GM23338 (cell line): ENCODE measurements at regions not wholly inside any gene's neighbourhood (a gene's known extent, or its start where the extent isn't known, plus 50 kb on each side); places are given as distances from the start of the nearest gene placed in this dataset.

ENCODE experiments used
- ATAC-seq: fragments of 200-7000 bp; cut with Tn5 transposase; 3 replicates; pipeline ENCODE4 v1.9.1; 2020
- DNase-seq: peaks from one replicate; pipeline ENCODE4 v3.0.0-alpha.2; 2015; ENCODE audit warnings: low spot score
- H2AFZ ChIP-seq: fragments of 200-600 bp; sonication (generic); 2 replicates; pipeline ENCODE4 v1.8.0; 2016; ENCODE audit warnings: antibody characterized with exemption, mild to moderate bottlenecking, moderate library complexity
- H3F3A ChIP-seq: fragments of 200-600 bp; sonication (generic); replicated peaks from 2 replicates; pipeline ENCODE4 v1.8.0; 2017; ENCODE audit warnings: antibody characterized with exemption, mixed run types, low read depth
- H3K27ac ChIP-seq: fragments of 200-600 bp; sonication (generic); 2 replicates; pipeline ENCODE4 v1.6.1; 2016; ENCODE audit warnings: low read depth
- H3K27me3 ChIP-seq: fragments of 200-600 bp; sonication (generic); 2 replicates; pipeline ENCODE4 v1.8.0; 2016; ENCODE audit warnings: mild to moderate bottlenecking, mixed run types, moderate library complexity; ENCODE audit not compliant: insufficient read depth
- H3K36me3 ChIP-seq: fragments of 200-600 bp; sonication (generic); 2 replicates; pipeline ENCODE4 v1.8.0; 2016; ENCODE audit warnings: mild to moderate bottlenecking; ENCODE audit not compliant: insufficient read depth
- H3K4me1 ChIP-seq: fragments of 200-600 bp; sonication (generic); 2 replicates; pipeline ENCODE4 v1.8.0; 2016; ENCODE audit warnings: mild to moderate bottlenecking, moderate library complexity; ENCODE audit not compliant: insufficient read depth
- H3K4me2 ChIP-seq: fragments of 200-600 bp; sonication (generic); 2 replicates; pipeline ENCODE4 v1.7.1; 2017; ENCODE audit warnings: mixed run types
- H3K4me3 ChIP-seq: fragments of 200-600 bp; sonication (generic); 2 replicates; pipeline ENCODE4 v1.6.1; 2016; ENCODE audit warnings: mixed run types
- H3K79me2 ChIP-seq: fragments of 200-600 bp; sonication (generic); replicated peaks from 2 replicates; pipeline ENCODE4 v1.8.0; 2017; ENCODE audit warnings: mild to moderate bottlenecking; ENCODE audit not compliant: insufficient read depth
- H3K9me2 ChIP-seq: fragments of 200-600 bp; sonication (generic); 2 replicates; pipeline ENCODE4 v1.8.0; 2017; ENCODE audit not compliant: insufficient read depth
- H4K20me1 ChIP-seq: fragments of 200-600 bp; sonication (generic); replicated peaks from 2 replicates; pipeline ENCODE4 v1.8.0; 2017; ENCODE audit warnings: mild to moderate bottlenecking; ENCODE audit not compliant: insufficient read depth
- H3K27ac Mint-ChIP-seq: 2 replicates; pipeline ENCODE4 v1.8.0; 2020; ENCODE audit warnings: inconsistent platforms, mild to moderate bottlenecking, moderate library complexity, mixed read lengths
- H3K27me3 Mint-ChIP-seq: 3 replicates; pipeline ENCODE4 v1.8.0; 2022; ENCODE audit warnings: low read depth, mild to moderate bottlenecking, moderate library complexity, mixed read lengths, inconsistent platforms; ENCODE audit not compliant: insufficient read depth, poor library complexity
- H3K36me3 Mint-ChIP-seq: 3 replicates; pipeline ENCODE4 v1.8.0; 2021; ENCODE audit warnings: low read depth, mild to moderate bottlenecking, inconsistent platforms, moderate library complexity, mixed read lengths
- H3K4me1 Mint-ChIP-seq: 3 replicates; pipeline ENCODE4 v1.8.0; 2020; ENCODE audit warnings: mild to moderate bottlenecking, inconsistent platforms, mixed read lengths
- H3K4me3 Mint-ChIP-seq: 3 replicates; pipeline ENCODE4 v1.8.0; 2021; ENCODE audit warnings: moderate library complexity, mild to moderate bottlenecking, inconsistent platforms, mixed read lengths
- H3K9me3 Mint-ChIP-seq: 3 replicates; pipeline ENCODE4 v1.8.0; 2020; ENCODE audit warnings: moderate library complexity, mild to moderate bottlenecking, inconsistent platforms, mixed read lengths
- CREB1 ChIP-seq: fragments of 250-450 bp; sonication (Bioruptor Pico); IDR thresholded peaks from 2 replicates; pipeline ENCODE4 v1.5.0; 2020; ENCODE audit warnings: low read depth, mild to moderate bottlenecking, moderate library complexity
- EZH2 ChIP-seq: fragments of 200-600 bp; sonication (generic); IDR thresholded peaks from one replicate; pipeline ENCODE4 v1.8.0; 2017; ENCODE audit warnings: antibody characterized with exemption, mild to moderate bottlenecking, low read depth; ENCODE audit not compliant: unreplicated experiment
- JUNB ChIP-seq: IDR thresholded peaks from one replicate; pipeline ENCODE4 v1.6.1; 2016; ENCODE audit warnings: antibody characterized with exemption; ENCODE audit not compliant: unreplicated experiment
- STAT1 ChIP-seq: IDR thresholded peaks from one replicate; pipeline ENCODE4 v1.6.1; 2016; ENCODE audit warnings: antibody characterized with exemption; ENCODE audit not compliant: unreplicated experiment
- TF ChIP-seq, protein P1 (sequence below): IDR thresholded peaks from 2 replicates; pipeline ENCODE4 v1.6.1; 2016; ENCODE audit warnings: antibody characterized with exemption
- TF ChIP-seq, protein P2 (sequence below): IDR thresholded peaks from one replicate; pipeline ENCODE4 v1.6.1; 2018; ENCODE audit warnings: antibody characterized with exemption; ENCODE audit not compliant: unreplicated experiment
- TF ChIP-seq, protein P3 (sequence below): fragments of 250-450 bp; sonication (Bioruptor Pico); IDR thresholded peaks from 2 replicates; pipeline ENCODE4 v1.5.0; 2020; ENCODE audit warnings: mild to moderate bottlenecking, moderate library complexity
- TF ChIP-seq, protein P4 (sequence below), 2 experiments: fragments of 200-600 bp in 1 of 2; sonication (generic) in 1 of 2; conservative IDR thresholded peaks; 2 replicates each; pipeline versions ENCODE4 v1.5.1 to v1.6.1; 2016 to 2017; ENCODE audit warnings: antibody characterized with exemption in 2 of 2, low read depth in 2 of 2, mild to moderate bottlenecking in 2 of 2, moderate library complexity in 1 of 2

DNA sequence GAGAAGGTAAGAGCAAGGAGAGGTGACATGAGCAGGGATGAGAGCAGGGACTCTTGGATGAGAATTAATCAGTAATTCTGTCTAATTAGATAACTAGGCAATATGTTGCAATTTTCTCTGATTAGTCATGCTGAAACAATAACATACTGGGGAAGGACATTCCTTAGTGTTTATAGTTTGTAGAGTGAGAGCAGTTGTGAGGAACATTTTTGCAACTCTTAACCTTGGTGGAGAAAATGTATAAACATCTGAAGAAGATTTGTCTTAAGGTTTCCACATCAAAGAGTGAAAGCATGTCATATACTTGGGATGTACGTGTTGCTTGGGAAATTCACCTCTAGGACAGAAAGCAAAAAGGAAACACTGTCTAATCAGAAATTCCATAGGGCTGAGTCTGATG lies 955.4 kb upstream of the FANCL start:
- Mint-ChIP-seq H3K4me1 (no peaks in the 10 kb centered on the region), H3K36me3 (peaks cover 6% of the 10 kb centered on the region; the same call in 2 of the 3 replicates), H3K27me3 (no peaks in the 10 kb centered on the region), H3K27ac (no peak overlapping the region), H3K4me3 (no peak overlapping the region), H3K9me3 (peaks cover 14% of the 10 kb centered on the region)
- Histone ChIP-seq H3K4me1 (no peaks in the 10 kb centered on the region), H3K27me3 (no peaks in the 10 kb centered on the region), H3F3A (no peaks in the 10 kb centered on the region), H2AFZ (no peak overlapping the region), H3K27ac (no peak overlapping the region), H3K79me2 (no peaks in the 10 kb centered on the region), H4K20me1 (no peaks in the 10 kb centered on the region), H3K9me2 (0 out of 2 replicates have a peak, but pooled peaks cover 10% of the 10 kb centered on the region), H3K36me3 (no peaks in the 10 kb centered on the region), H3K4me2 (no peak overlapping the region), H3K4me3 (no peak overlapping the region)
- DNase-seq: no peak
- ATAC-seq: no peak
- TF ChIP-seq, protein P1, sequence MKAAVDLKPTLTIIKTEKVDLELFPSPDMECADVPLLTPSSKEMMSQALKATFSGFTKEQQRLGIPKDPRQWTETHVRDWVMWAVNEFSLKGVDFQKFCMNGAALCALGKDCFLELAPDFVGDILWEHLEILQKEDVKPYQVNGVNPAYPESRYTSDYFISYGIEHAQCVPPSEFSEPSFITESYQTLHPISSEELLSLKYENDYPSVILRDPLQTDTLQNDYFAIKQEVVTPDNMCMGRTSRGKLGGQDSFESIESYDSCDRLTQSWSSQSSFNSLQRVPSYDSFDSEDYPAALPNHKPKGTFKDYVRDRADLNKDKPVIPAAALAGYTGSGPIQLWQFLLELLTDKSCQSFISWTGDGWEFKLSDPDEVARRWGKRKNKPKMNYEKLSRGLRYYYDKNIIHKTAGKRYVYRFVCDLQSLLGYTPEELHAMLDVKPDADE: no peak
- TF ChIP-seq, protein P2, sequence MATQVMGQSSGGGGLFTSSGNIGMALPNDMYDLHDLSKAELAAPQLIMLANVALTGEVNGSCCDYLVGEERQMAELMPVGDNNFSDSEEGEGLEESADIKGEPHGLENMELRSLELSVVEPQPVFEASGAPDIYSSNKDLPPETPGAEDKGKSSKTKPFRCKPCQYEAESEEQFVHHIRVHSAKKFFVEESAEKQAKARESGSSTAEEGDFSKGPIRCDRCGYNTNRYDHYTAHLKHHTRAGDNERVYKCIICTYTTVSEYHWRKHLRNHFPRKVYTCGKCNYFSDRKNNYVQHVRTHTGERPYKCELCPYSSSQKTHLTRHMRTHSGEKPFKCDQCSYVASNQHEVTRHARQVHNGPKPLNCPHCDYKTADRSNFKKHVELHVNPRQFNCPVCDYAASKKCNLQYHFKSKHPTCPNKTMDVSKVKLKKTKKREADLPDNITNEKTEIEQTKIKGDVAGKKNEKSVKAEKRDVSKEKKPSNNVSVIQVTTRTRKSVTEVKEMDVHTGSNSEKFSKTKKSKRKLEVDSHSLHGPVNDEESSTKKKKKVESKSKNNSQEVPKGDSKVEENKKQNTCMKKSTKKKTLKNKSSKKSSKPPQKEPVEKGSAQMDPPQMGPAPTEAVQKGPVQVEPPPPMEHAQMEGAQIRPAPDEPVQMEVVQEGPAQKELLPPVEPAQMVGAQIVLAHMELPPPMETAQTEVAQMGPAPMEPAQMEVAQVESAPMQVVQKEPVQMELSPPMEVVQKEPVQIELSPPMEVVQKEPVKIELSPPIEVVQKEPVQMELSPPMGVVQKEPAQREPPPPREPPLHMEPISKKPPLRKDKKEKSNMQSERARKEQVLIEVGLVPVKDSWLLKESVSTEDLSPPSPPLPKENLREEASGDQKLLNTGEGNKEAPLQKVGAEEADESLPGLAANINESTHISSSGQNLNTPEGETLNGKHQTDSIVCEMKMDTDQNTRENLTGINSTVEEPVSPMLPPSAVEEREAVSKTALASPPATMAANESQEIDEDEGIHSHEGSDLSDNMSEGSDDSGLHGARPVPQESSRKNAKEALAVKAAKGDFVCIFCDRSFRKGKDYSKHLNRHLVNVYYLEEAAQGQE: no peak
- TF ChIP-seq, protein P3, sequence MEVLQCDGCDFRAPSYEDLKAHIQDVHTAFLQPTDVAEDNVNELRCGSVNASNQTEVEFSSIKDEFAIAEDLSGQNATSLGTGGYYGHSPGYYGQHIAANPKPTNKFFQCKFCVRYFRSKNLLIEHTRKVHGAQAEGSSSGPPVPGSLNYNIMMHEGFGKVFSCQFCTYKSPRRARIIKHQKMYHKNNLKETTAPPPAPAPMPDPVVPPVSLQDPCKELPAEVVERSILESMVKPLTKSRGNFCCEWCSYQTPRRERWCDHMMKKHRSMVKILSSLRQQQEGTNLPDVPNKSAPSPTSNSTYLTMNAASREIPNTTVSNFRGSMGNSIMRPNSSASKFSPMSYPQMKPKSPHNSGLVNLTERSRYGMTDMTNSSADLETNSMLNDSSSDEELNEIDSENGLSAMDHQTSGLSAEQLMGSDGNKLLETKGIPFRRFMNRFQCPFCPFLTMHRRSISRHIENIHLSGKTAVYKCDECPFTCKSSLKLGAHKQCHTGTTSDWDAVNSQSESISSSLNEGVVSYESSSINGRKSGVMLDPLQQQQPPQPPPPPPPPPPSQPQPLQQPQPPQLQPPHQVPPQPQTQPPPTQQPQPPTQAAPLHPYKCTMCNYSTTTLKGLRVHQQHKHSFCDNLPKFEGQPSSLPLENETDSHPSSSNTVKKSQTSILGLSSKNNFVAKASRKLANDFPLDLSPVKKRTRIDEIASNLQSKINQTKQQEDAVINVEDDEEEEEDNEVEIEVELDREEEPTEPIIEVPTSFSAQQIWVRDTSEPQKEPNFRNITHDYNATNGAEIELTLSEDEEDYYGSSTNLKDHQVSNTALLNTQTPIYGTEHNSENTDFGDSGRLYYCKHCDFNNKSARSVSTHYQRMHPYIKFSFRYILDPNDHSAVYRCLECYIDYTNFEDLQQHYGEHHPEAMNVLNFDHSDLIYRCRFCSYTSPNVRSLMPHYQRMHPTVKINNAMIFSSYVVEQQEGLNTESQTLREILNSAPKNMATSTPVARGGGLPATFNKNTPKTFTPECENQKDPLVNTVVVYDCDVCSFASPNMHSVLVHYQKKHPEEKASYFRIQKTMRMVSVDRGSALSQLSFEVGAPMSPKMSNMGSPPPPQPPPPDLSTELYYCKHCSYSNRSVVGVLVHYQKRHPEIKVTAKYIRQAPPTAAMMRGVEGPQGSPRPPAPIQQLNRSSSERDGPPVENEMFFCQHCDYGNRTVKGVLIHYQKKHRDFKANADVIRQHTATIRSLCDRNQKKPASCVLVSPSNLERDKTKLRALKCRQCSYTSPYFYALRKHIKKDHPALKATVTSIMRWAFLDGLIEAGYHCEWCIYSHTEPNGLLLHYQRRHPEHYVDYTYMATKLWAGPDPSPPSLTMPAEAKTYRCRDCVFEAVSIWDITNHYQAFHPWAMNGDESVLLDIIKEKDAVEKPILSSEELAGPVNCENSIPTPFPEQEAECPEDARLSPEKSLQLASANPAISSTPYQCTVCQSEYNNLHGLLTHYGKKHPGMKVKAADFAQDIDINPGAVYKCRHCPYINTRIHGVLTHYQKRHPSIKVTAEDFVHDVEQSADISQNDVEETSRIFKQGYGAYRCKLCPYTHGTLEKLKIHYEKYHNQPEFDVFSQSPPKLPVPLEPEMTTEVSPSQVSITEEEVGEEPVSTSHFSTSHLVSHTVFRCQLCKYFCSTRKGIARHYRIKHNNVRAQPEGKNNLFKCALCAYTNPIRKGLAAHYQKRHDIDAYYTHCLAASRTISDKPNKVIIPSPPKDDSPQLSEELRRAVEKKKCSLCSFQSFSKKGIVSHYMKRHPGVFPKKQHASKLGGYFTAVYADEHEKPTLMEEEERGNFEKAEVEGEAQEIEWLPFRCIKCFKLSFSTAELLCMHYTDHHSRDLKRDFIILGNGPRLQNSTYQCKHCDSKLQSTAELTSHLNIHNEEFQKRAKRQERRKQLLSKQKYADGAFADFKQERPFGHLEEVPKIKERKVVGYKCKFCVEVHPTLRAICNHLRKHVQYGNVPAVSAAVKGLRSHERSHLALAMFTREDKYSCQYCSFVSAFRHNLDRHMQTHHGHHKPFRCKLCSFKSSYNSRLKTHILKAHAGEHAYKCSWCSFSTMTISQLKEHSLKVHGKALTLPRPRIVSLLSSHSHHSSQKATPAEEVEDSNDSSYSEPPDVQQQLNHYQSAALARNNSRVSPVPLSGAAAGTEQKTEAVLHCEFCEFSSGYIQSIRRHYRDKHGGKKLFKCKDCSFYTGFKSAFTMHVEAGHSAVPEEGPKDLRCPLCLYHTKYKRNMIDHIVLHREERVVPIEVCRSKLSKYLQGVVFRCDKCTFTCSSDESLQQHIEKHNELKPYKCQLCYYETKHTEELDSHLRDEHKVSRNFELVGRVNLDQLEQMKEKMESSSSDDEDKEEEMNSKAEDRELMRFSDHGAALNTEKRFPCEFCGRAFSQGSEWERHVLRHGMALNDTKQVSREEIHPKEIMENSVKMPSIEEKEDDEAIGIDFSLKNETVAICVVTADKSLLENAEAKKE: no peak
- no peak for TF ChIP-seq STAT1
- no peak for TF ChIP-seq JUNB
- TF ChIP-seq CREB1 (CRISPR knock-in tag): no peak
- TF ChIP-seq, protein P4, sequence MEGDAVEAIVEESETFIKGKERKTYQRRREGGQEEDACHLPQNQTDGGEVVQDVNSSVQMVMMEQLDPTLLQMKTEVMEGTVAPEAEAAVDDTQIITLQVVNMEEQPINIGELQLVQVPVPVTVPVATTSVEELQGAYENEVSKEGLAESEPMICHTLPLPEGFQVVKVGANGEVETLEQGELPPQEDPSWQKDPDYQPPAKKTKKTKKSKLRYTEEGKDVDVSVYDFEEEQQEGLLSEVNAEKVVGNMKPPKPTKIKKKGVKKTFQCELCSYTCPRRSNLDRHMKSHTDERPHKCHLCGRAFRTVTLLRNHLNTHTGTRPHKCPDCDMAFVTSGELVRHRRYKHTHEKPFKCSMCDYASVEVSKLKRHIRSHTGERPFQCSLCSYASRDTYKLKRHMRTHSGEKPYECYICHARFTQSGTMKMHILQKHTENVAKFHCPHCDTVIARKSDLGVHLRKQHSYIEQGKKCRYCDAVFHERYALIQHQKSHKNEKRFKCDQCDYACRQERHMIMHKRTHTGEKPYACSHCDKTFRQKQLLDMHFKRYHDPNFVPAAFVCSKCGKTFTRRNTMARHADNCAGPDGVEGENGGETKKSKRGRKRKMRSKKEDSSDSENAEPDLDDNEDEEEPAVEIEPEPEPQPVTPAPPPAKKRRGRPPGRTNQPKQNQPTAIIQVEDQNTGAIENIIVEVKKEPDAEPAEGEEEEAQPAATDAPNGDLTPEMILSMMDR (conservative IDR thresholded peaks at IDR 0.05; ENCODE audit: low read depth in 2 of 2): no peak
- TF ChIP-seq EZH2: no peak
